Smooth muscle cell (in vitro differentiated cells): ENCODE measurements at regions not wholly inside any gene's neighbourhood (a gene's known extent, or its start where the extent isn't known, plus 50 kb on each side); places are given as distances from the start of the nearest gene placed in this dataset.
A peak's percentile ranks its signal among the peaks of the same experiment; 100 is the strongest.

Experiments used
- DNase-seq: peaks from one replicate; lab custom pipeline; 2025; ENCODE audit not compliant: unreplicated experiment; lab: John Stamatoyannopoulos, UW
- H2AFZ ChIP-seq: fragments of 200-600 bp; sonication (generic); 2 replicates; pipeline ENCODE4 v1.6.0; 2016; ENCODE audit warnings: antibody characterized with exemption, low read depth, mild to moderate bottlenecking
- H3F3A ChIP-seq: fragments of 200-600 bp; sonication (generic); 2 replicates; pipeline ENCODE4 v1.6.0; 2017; ENCODE audit warnings: antibody characterized with exemption, low read depth
- H3K27ac ChIP-seq: fragments of 200-600 bp; sonication (generic); 2 replicates; pipeline ENCODE4 v1.5.1; 2016; ENCODE audit warnings: low read depth, mild to moderate bottlenecking
- H3K27me3 ChIP-seq: fragments of 200-600 bp; sonication (generic); 2 replicates; pipeline ENCODE4 v1.6.1; 2016; ENCODE audit warnings: low read depth, mild to moderate bottlenecking
- H3K36me3 ChIP-seq: fragments of 200-600 bp; sonication (generic); 2 replicates; pipeline ENCODE4 v1.5.1; 2016; ENCODE audit warnings: low read depth
- H3K4me1 ChIP-seq: fragments of 200-600 bp; sonication (generic); 2 replicates; pipeline ENCODE4 v1.5.1; 2016; ENCODE audit warnings: low read depth
- H3K4me2 ChIP-seq: fragments of 200-600 bp; sonication (generic); 2 replicates; pipeline ENCODE4 v1.6.0; 2016; ENCODE audit warnings: mild to moderate bottlenecking
- H3K4me3 ChIP-seq: fragments of 200-600 bp; sonication (generic); 2 replicates; pipeline ENCODE4 v1.5.1; 2016; ENCODE audit warnings: mild to moderate bottlenecking
- H3K79me2 ChIP-seq: fragments of 200-600 bp; sonication (generic); 2 replicates; pipeline ENCODE4 v1.6.0; 2016; ENCODE audit warnings: low read depth, mild to moderate bottlenecking
- H3K9ac ChIP-seq: fragments of 200-600 bp; sonication (generic); 2 replicates; pipeline ENCODE4 v1.6.0; 2016; ENCODE audit warnings: low read depth
- H3K9me3 ChIP-seq: fragments of 200-600 bp; sonication (generic); replicated peaks from 2 replicates; pipeline ENCODE4 v1.5.1; 2016; ENCODE audit warnings: low read depth
- H4K20me1 ChIP-seq: fragments of 200-600 bp; sonication (generic); 2 replicates; pipeline ENCODE4 v1.6.0; 2016; ENCODE audit warnings: low read depth
- WGBS: methylation state at CpG from one replicate; pipeline ENCODE4 v1.1.7; 2016; ENCODE audit warnings: low lambda C conversion rate; 5-methylcytosine and 5-hydroxymethylcytosine counted together
- TF ChIP-seq, protein P1 (sequence below): fragments of 200-600 bp; sonication (generic); IDR thresholded peaks from 2 replicates; pipeline ENCODE4 v1.5.1; 2017; ENCODE audit warnings: borderline replicate concordance, mild to moderate bottlenecking, antibody characterized with exemption; ENCODE audit not compliant: insufficient read depth, poor library complexity, severe bottlenecking

DNA sequence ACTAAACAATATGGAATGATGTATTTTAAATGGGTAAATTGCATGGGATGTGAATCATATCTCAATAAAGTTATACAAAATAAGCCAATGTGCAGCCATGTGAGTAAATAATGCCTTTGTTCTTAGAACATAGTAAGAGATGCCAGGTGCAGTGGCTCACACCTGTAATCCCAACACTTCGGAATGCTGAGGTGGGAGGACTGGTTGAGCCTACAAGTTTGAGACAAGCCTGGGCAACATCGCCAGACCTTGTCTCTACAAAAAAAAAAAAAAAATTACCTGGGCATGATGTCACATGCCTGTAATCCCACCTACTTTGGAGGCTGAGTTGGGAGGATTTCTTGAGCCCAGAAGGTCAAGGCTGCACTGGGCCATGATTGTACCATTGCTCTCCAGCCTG lies 230.7 kb downstream of the RFC3 start:
- H3K4me3 ChIP-seq, result no peak overlapping the region
- DNase-seq, result no peak
- no peaks in the 10 kb centered on the region for H3K9me3 ChIP-seq
- peak overlapping the region; percentile 3 for H3K27ac ChIP-seq
- H2AFZ ChIP-seq, result no peak overlapping the region
- no peak overlapping the region for H3K9ac ChIP-seq
- WGBS, result 76% methylated on average over 2 of the region's 2 CpGs
- TF ChIP-seq, protein P1, sequence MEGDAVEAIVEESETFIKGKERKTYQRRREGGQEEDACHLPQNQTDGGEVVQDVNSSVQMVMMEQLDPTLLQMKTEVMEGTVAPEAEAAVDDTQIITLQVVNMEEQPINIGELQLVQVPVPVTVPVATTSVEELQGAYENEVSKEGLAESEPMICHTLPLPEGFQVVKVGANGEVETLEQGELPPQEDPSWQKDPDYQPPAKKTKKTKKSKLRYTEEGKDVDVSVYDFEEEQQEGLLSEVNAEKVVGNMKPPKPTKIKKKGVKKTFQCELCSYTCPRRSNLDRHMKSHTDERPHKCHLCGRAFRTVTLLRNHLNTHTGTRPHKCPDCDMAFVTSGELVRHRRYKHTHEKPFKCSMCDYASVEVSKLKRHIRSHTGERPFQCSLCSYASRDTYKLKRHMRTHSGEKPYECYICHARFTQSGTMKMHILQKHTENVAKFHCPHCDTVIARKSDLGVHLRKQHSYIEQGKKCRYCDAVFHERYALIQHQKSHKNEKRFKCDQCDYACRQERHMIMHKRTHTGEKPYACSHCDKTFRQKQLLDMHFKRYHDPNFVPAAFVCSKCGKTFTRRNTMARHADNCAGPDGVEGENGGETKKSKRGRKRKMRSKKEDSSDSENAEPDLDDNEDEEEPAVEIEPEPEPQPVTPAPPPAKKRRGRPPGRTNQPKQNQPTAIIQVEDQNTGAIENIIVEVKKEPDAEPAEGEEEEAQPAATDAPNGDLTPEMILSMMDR, result no peak
- no peak overlapping the region for H3K4me2 ChIP-seq
- H3K79me2 ChIP-seq, result no peaks in the 10 kb centered on the region
- no peaks in the 10 kb centered on the region for H3K36me3 ChIP-seq
- no peaks in the 10 kb centered on the region for H3K4me1 ChIP-seq
- no peaks in the 10 kb centered on the region for H3F3A ChIP-seq
- no peaks in the 10 kb centered on the region for H4K20me1 ChIP-seq
- H3K27me3 ChIP-seq, result no peaks in the 10 kb centered on the region

DNA sequence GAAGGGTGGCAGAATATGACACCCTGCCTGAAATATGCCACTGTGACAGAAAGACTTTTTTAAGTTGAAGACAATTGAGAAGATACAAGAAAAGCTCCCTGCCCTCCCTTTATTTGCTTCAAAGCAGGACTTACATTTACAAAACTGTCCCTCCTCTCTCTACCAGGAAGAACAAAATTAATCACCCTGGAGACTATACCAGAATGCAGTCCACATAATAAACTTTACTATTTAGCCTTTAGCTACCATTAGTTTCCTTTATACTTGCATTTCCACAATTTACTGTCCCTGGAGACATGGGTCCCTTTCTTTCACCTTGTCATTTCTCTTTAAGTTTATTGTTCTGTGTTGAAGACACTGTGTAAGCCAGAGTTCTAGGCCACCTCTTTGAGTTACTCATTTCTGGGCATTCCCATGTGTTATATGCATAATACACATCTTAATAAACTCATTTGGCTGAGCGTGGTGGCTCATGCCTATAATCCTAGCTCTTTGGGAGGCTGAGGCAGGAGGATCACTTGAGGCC lies 238.8 kb downstream of the RFC3 start:
- Histone ChIP-seq H2AFZ (no peak overlapping the region), H3K36me3 (no peaks in the 10 kb centered on the region), H3K9ac (no peak overlapping the region), H3K4me1 (no peaks in the 10 kb centered on the region), H3K79me2 (no peaks in the 10 kb centered on the region), H3K4me2 (no peak overlapping the region), H3K27me3 (no peaks in the 10 kb centered on the region), H4K20me1 (no peaks in the 10 kb centered on the region), H3K27ac (no peak overlapping the region), H3F3A (no peaks in the 10 kb centered on the region), H3K9me3 (no peaks in the 10 kb centered on the region), H3K4me3 (no peak overlapping the region)
- DNase-seq, result no peak
- TF ChIP-seq, protein P1, result no peak
- 94% methylated on average over 1 of the region's 1 CpG for WGBS

DNA sequence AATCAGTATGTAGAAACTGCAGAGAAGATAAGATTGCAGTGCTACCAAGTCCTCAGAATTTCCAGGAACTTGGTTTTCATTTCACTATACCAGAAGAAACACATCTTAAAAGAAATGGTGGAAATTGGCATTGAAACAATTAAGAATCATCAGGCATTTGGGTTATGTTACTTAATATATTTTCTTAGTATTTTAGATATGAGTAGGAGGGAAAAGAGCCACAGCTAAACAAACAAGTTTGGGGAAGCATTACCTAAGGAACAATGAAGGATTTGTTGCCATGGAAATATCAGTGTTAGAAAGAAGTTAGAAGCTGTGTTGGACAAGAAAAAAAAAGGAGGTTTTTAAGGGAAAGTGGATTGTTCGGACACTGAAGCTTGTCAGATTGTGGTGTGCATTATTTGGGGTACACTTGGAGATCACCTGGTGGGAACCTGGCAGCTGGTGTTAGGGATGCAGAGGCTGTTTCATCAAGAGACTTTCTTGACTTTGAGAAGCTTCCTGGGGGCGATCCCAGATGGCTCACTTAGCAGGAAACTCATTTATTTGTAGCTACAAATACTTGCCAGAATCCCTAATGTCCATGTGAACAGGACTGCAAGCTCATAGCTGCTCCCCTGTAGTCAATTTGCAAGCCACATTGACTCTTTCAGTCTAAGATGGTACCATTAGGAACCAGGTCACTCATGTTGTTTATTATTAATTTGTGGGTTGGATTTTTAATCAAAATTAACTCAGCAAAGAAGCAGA lies 246.7 kb downstream of the RFC3 start:
- no peaks in the 10 kb centered on the region for H3K27me3 ChIP-seq
- no peaks in the 10 kb centered on the region for H3K36me3 ChIP-seq
- WGBS, result 98% methylated on average over 2 of the region's 2 CpGs
- H3F3A ChIP-seq, result no peaks in the 10 kb centered on the region
- H4K20me1 ChIP-seq, result no peaks in the 10 kb centered on the region
- H3K4me3 ChIP-seq, result no peak overlapping the region
- no peaks in the 10 kb centered on the region for H3K79me2 ChIP-seq
- no peaks in the 10 kb centered on the region for H3K9me3 ChIP-seq
- peak overlapping the region; percentile 88 for H3K27ac ChIP-seq
- no peak for DNase-seq
- H2AFZ ChIP-seq, result no peak overlapping the region
- TF ChIP-seq, protein P1, result no peak
- H3K4me1 ChIP-seq, result peaks cover 12% of the 10 kb centered on the region
- no peak overlapping the region for H3K9ac ChIP-seq
- no peak overlapping the region for H3K4me2 ChIP-seq

DNA sequence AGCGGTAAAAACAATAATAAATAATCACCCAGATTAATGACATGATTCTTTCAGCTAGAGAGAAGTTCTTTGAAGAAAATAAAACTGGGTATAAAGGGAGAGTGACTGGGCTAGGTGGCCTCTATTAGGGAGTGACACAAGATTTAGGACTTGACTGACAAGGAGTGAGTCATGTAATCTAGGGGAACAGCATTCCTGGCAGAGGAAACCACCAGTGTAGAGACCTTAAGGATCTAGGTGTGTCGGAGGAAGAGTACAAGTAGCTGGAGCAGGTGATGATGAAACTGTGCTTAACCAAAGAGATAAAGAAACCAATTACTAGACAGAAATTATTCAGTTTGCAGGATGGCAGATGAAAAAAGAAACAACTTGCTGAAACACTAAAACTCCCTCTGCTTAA lies 248.0 kb downstream of the RFC3 start:
- H3K27me3 ChIP-seq, result no peaks in the 10 kb centered on the region
- peak overlapping the region; percentile 47 for H3K9ac ChIP-seq
- H3K9me3 ChIP-seq, result no peaks in the 10 kb centered on the region
- no peak overlapping the region for H3K4me3 ChIP-seq
- peaks cover 12% of the 10 kb centered on the region for H3K4me1 ChIP-seq
- H3F3A ChIP-seq, result no peaks in the 10 kb centered on the region
- no peaks in the 10 kb centered on the region for H3K79me2 ChIP-seq
- peak overlapping the region; percentile 88 for H3K27ac ChIP-seq
- H2AFZ ChIP-seq, result no peak overlapping the region
- WGBS, result 81% methylated on average over 2 of the region's 2 CpGs
- H3K4me2 ChIP-seq, result no peak overlapping the region
- no peaks in the 10 kb centered on the region for H4K20me1 ChIP-seq
- H3K36me3 ChIP-seq, result no peaks in the 10 kb centered on the region
- TF ChIP-seq, protein P1, result no peak
- no peak for DNase-seq
